ENCODE measurements at regions not wholly inside any gene's neighbourhood (a gene's known extent, or its start where the extent isn't known, plus 50 kb on each side); places are given as distances from the start of the nearest gene placed in this dataset.

GRCh38 chr15:36191459-36191858, 388.0 kb upstream of the CDIN1 start:
- ChIA-PET CTCF (ENCODE audit: low intra/inter-chr PET ratio) (no interaction called here), POLR2A (no interaction called here)
- intact Hi-C loops (cut with micrococcal nuclease) (no loop called here), in situ Hi-C loops (cut with MboI) (no loop called here)
- no peak for TF ChIP-seq PHB2 (IDR thresholded peaks at IDR 0.05; ENCODE audit: low read depth)
- no peak for TF ChIP-seq TAF15 (IDR thresholded peaks at IDR 0.05; ENCODE audit: low read depth, low read length)
- TF ChIP-seq BRD4 (IDR thresholded peaks at IDR 0.05): no peak
- TF ChIP-seq ATF1 (CRISPR knock-in tag; IDR thresholded peaks at IDR 0.05): no peak
- no peak for TF ChIP-seq ATF1 (tag; IDR thresholded peaks at IDR 0.05)
- TF ChIP-seq ETS2 (tag; IDR thresholded peaks at IDR 0.05; ENCODE audit: borderline replicate concordance, poor library complexity, severe bottlenecking): no peak
- TF ChIP-seq HMG20A (CRISPR knock-in tag; conservative IDR thresholded peaks at IDR 0.05): no peak
- no peak for TF ChIP-seq CSDE1 (IDR thresholded peaks at IDR 0.05)
- no peak for TF ChIP-seq NR3C1 (CRISPR knock-in tag; IDR thresholded peaks at IDR 0.05)
- no peak for TF ChIP-seq YY1 (IDR thresholded peaks at IDR 0.05; ENCODE audit: borderline replicate concordance in 1 of 3, control insufficient read depth in 1 of 3, extremely low read depth in 1 of 3, insufficient read depth in 3 of 3, insufficient read length in 1 of 3, insufficient replicate concordance in 2 of 3, low read depth in 1 of 3, low read length in 2 of 3)
- TF ChIP-seq RFX7 (CRISPR knock-in tag; IDR thresholded peaks at IDR 0.05): no peak
- TF ChIP-seq RUNX1 (IDR thresholded peaks at IDR 0.05; ENCODE audit: low read depth): no peak
- no peak for TF ChIP-seq SNRNP70 (optimal IDR thresholded peaks at IDR 0.05; ENCODE audit: low read depth, low read length)
- BruUV-seq (replicated peaks): no TSS peak
- Histone ChIP-seq H3K36me3 (ENCODE audit: control insufficient read depth, insufficient read depth, low read length) (no peaks in the 10 kb centered on the region), H3K27ac (ENCODE audit: extremely low read depth, low read depth, low read length) (no peak overlapping the region), H3K27me3 (ENCODE audit: control insufficient read depth in 2 of 2, insufficient read depth in 2 of 2, low read length in 2 of 2) (no peaks in the 10 kb centered on the region), H3K9me3 (replicated peaks; ENCODE audit: control insufficient read depth, insufficient read depth, low read depth, low read length) (no peaks in the 10 kb centered on the region), H3K4me3 (no peak overlapping the region), H4K20me1 (replicated peaks; ENCODE audit: control insufficient read depth, insufficient read depth, low read length) (no peaks in the 10 kb centered on the region), H2AFZ (ENCODE audit: low read depth, low read length) (no peak overlapping the region), H3K79me2 (ENCODE audit: control insufficient read depth, insufficient read depth, low read length) (no peaks in the 10 kb centered on the region), H3K9me1 (ENCODE audit: control insufficient read depth, insufficient read depth, low read length) (no peaks in the 10 kb centered on the region), H3K4me1 (replicated peaks in 1 of 2; ENCODE audit: control insufficient read depth in 2 of 2, insufficient read depth in 2 of 2, low read length in 2 of 2) (no peaks in the 10 kb centered on the region; a peak in 1 of 5 replicates), H3K4me2 (ENCODE audit: insufficient read depth, low read length) (no peak overlapping the region), H3K9ac (ENCODE audit: insufficient read depth in 1 of 2, low read depth in 2 of 2, low read length in 2 of 2) (no peak overlapping the region)
- no peak for ATAC-seq
- no peak for FAIRE-seq
- no peak for DNase-seq (ENCODE audit: extremely low read depth in 1 of 4, low spot score in 3 of 4)
